Cardiac septum (tissue), 1 donor: ENCODE measurements at regions not wholly inside any gene's neighbourhood (a gene's known extent, or its start where the extent isn't known, plus 50 kb on each side); places are given as distances from the start of the nearest gene placed in this dataset.
"Not testable (repeated sequence)": the region's sequence is repeated elsewhere in the genome, so short reads cannot be mapped to it uniquely, and the experiment has no call there.

Experiments
- DNase-seq: peaks from one replicate; pipeline ENCODE4 v3.0.0-alpha.2; 2020; ENCODE audit warnings: low spot score
- intact Hi-C: fragments of 100-400 bp; cut with DNase I; formaldehyde crosslinking; loops from one replicate; pipeline ENCODE4 v1.14.0; 2022
- donor health status: DM: no; HTN: no; CAD: no.

- peak; percentile 74 for DNase-seq
- intact Hi-C loops, result no loop called here
Observed at GRCh38 chr6:170062209-170062914, 228.5 kb downstream of the DLL1 start.

- intact Hi-C loops, result no loop called here
- DNase-seq, result peak; percentile 64
Observed at GRCh38 chr6:170058878-170059485, 231.9 kb downstream of the DLL1 start.

GRCh38 chr6:170057961-170058877 is 232.7 kb downstream of the DLL1 start:
- intact Hi-C loops, result no loop called here
- DNase-seq, result peak; percentile 73

GRCh38 chr6:170057034-170057734 is 233.7 kb downstream of the DLL1 start:
- no peak for DNase-seq
- intact Hi-C loops, result no loop called here

GRCh38 chr6:170056278-170056711 is 234.6 kb downstream of the DLL1 start:
- intact Hi-C loops, result no loop called here
- peak; percentile 55 for DNase-seq

GRCh38 chr6:170055797-170056196 is 235.1 kb downstream of the DLL1 start:
- peak; percentile 46 for DNase-seq
- intact Hi-C loops, result not testable (repeated sequence)

GRCh38 chr6:170053966-170054661 is 236.8 kb downstream of the DLL1 start:
- intact Hi-C loops, result no loop called here
- peak; percentile 39 for DNase-seq

GRCh38 chr6:170052991-170053821 is 237.7 kb downstream of the DLL1 start:
- DNase-seq, result peak; percentile 46

GRCh38 chr6:170051229-170052172 is 239.4 kb downstream of the DLL1 start:
- DNase-seq, result peak; percentile 39
- intact Hi-C loops, result no loop called here

More at GRCh38 chr6:170052991-170053821, 237.7 kb downstream of the DLL1 start:
- intact Hi-C loops, result no loop called here

GRCh38 chr6:170050591-170051041 is 240.3 kb downstream of the DLL1 start:
- intact Hi-C loops, result no loop called here
- peak; percentile 69 for DNase-seq

- peak; percentile 79 for DNase-seq
- intact Hi-C loops, result loop anchor here (10.0 kb wide), 1 partner anchor 115 kb away; no protein-coding TSS in a partner anchor
Observed at GRCh38 chr6:170049641-170050561, 241.0 kb downstream of the DLL1 start.

GRCh38 chr6:170048615-170049256 is 242.1 kb downstream of the DLL1 start:
- peak; percentile 76 for DNase-seq
- intact Hi-C loops, result loop anchor here (10.0 kb wide), 1 partner anchor 116 kb away; no protein-coding TSS in a partner anchor

- peak; percentile 56 for DNase-seq
- intact Hi-C loops, result loop anchor here (10.0 kb wide), 1 partner anchor 117 kb away; no protein-coding TSS in a partner anchor
Observed at GRCh38 chr6:170047823-170048222, 243.1 kb downstream of the DLL1 start.

- intact Hi-C loops, result loop anchor here (10.0 kb wide), 1 partner anchor 118 kb away; no protein-coding TSS in a partner anchor
- DNase-seq, result peak; percentile 63
Observed at GRCh38 chr6:170046791-170047626, 243.9 kb downstream of the DLL1 start.
